Uterus (tissue), 3 donors: ENCODE measurements at regions not wholly inside any gene's neighbourhood (a gene's known extent, or its start where the extent isn't known, plus 50 kb on each side); places are given as distances from the start of the nearest gene placed in this dataset.

ENCODE experiments used
- DNase-seq, 2 donors: peaks; one replicate each; pipeline ENCODE4 v3.0.0-alpha.2; 2019 to 2020
- H3K27ac ChIP-seq, 2 donors: fragments of 200-600 bp; sonication (generic); 1 replicate in 1 of 2; 2 replicates in 1 of 2; pipeline ENCODE4 v1.5.1; 2016 to 2018
- H3K27me3 ChIP-seq, 2 donors: fragments of 200-600 bp; sonication (generic); one replicate each; pipeline ENCODE4 v1.5.1; 2018 to 2019; ENCODE audit warnings: control low read depth in 1 of 2
- H3K36me3 ChIP-seq, 2 donors: fragments of 200-600 bp; sonication (generic); one replicate each; pipeline ENCODE4 v1.5.1; 2019; ENCODE audit warnings: control low read depth in 1 of 2
- H3K4me1 ChIP-seq, 2 donors: fragments of 200-600 bp; sonication (generic); one replicate each; pipeline ENCODE4 v1.5.1; 2018 to 2019; ENCODE audit warnings: control low read depth in 1 of 2
- H3K4me3 ChIP-seq, 2 donors: fragments of 200-600 bp; sonication (generic); 1 replicate in 1 of 2; 2 replicates in 1 of 2; pipeline ENCODE4 v1.5.1; 2018 to 2019; ENCODE audit warnings: mild to moderate bottlenecking in 1 of 2
- H3K9me3 ChIP-seq, 2 donors: fragments of 200-600 bp; sonication (generic); one replicate each; pipeline ENCODE4 v1.5.1; 2019; ENCODE audit warnings: control low read depth in 1 of 2
- CTCF ChIP-seq, 4 experiments: fragments of 200-600 bp in 2 of 4; fragments of 450-650 bp in 2 of 4; sonication (generic) in 2 of 4; IDR thresholded peaks; one replicate each; pipeline ENCODE4 v1.5.1; 2016 to 2019; ENCODE audit warnings: antibody characterized with exemption in 4 of 4, mild to moderate bottlenecking in 2 of 4, moderate library complexity in 1 of 4
- POLR2A ChIP-seq, 2 donors: fragments of 450-650 bp; IDR thresholded peaks; one replicate each; pipeline ENCODE4 v1.6.1; 2016; ENCODE audit warnings: antibody characterized with exemption in 2 of 2, mild to moderate bottlenecking in 1 of 2, moderate library complexity in 1 of 2
- intact Hi-C: fragments of 100-400 bp; cut with DNase I; formaldehyde crosslinking; loops from one replicate; pipeline ENCODE4 v1.15.1; 2023; ENCODE audit warnings: low total_unique reads
- donor health status: DM: yes; HTN: yes; CAD: no.

- TF ChIP-seq CTCF (IDR thresholded peaks at IDR 0.05) (no peak), POLR2A (IDR thresholded peaks at IDR 0.05) (no peak)
- intact Hi-C loops = no loop called here
- H3K4me3 ChIP-seq = no peak overlapping the region
- H3K27me3 ChIP-seq = no peaks in the 10 kb centered on the region
- no peak overlapping the region for H3K27ac ChIP-seq
- H3K36me3 ChIP-seq = no peaks in the 10 kb centered on the region
- H3K9me3 ChIP-seq = no peaks in the 10 kb centered on the region
- H3K4me1 ChIP-seq = no peaks in the 10 kb centered on the region
- no peak for DNase-seq
These were observed 217.0 kb downstream of the ANAPC1 start for GRCh38 chr2:111667001-111667400.

GRCh38 chr2:111667542-111668273 is 216.3 kb downstream of the ANAPC1 start:
- H3K4me3 ChIP-seq = no peak overlapping the region
- no peaks in the 10 kb centered on the region for H3K27me3 ChIP-seq
- no peak overlapping the region for H3K27ac ChIP-seq
- peak; percentile 26 to 33 for DNase-seq
- TF ChIP-seq CTCF (IDR thresholded peaks at IDR 0.05) (peak; percentile 30 to 55 (median 46)), POLR2A (IDR thresholded peaks at IDR 0.05) (no peak)
- H3K36me3 ChIP-seq = no peaks in the 10 kb centered on the region
- no peaks in the 10 kb centered on the region for H3K9me3 ChIP-seq
- H3K4me1 ChIP-seq = no peaks in the 10 kb centered on the region
- intact Hi-C loops = no loop called here

DNA sequence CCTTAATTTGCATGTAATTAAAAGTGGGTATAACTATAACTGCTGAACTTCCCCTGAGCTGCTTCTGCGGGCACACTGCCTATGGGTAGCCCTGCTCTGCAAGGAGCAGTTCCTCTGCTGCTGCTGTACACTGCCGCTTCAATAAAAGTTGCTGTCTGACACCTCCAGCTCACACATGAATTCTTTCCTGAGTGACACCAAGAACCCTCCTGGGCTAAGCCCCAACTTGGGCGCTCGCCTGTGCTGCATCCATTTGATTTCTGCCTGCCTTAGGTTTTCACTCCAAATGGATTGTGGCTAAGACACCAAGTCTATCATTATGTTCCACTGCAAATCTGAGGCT is 215.7 kb downstream of the ANAPC1 start:
- DNase-seq = no peak
- Histone ChIP-seq H3K27ac (no peak overlapping the region), H3K4me1 (no peaks in the 10 kb centered on the region), H3K9me3 (no peaks in the 10 kb centered on the region), H3K27me3 (no peaks in the 10 kb centered on the region), H3K4me3 (no peak overlapping the region), H3K36me3 (no peaks in the 10 kb centered on the region)
- intact Hi-C loops = no loop called here
- TF ChIP-seq CTCF (IDR thresholded peaks at IDR 0.05) (no peak), POLR2A (IDR thresholded peaks at IDR 0.05) (no peak)

- no peak for DNase-seq
- Histone ChIP-seq H3K27me3 (no peaks in the 10 kb centered on the region), H3K4me1 (no peaks in the 10 kb centered on the region), H3K36me3 (no peaks in the 10 kb centered on the region), H3K27ac (no peak overlapping the region), H3K9me3 (no peaks in the 10 kb centered on the region), H3K4me3 (no peak overlapping the region)
- no peak for TF ChIP-seq CTCF (IDR thresholded peaks at IDR 0.05)
- TF ChIP-seq POLR2A (IDR thresholded peaks at IDR 0.05) = no peak
- intact Hi-C loops = no loop called here
These were observed 215.3 kb downstream of the ANAPC1 start for GRCh38 chr2:111668741-111669140.

DNA sequence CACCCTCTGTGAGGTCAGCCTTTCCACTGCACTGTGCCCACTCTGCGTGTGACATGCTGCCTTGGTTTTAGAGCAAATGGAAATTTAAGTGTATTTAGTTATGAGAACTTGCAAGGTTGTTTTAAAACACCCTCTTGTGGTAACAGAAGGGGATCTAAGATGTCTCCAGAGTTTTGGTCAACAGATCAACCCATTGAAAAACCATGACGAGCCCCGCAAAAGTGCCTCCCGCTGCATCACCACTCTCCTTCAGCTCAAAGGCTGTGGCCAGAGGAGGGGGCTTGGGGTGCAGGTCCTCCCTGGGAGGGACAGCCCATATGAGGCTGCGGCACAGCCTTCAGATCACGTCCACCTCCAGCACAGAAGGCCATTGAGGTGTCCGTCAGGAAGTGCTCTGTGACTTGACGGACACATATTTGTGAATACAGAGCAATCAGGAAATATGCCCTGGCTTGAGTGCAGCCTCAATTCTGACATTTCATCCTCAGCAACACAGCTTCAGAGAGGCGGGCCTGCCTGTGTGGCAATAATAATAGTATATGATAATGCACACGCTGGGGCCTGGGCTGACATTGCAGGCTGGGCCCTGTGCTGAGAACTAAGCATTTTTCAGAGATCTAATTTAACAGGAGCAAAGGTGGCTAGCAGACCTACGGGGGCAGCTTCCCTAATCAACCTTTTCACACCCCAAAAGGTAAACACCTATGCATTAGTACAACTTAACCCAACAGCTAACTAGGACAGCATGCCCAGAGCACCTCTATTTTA is 213.9 kb downstream of the ANAPC1 start:
- H3K27me3 ChIP-seq = no peaks in the 10 kb centered on the region

More for the DNA sequence above, 213.9 kb downstream of the ANAPC1 start:
- Histone ChIP-seq H3K4me1 (no peaks in the 10 kb centered on the region), H3K27ac (no peak overlapping the region), H3K4me3 (no peak overlapping the region), H3K9me3 (no peaks in the 10 kb centered on the region), H3K36me3 (no peaks in the 10 kb centered on the region)
- intact Hi-C loops = no loop called here
- no peak for DNase-seq
- TF ChIP-seq CTCF (IDR thresholded peaks at IDR 0.05) (no peak), POLR2A (IDR thresholded peaks at IDR 0.05) (no peak)
